GM19351 (cell line): ENCODE measurements at regions not wholly inside any gene's neighbourhood (a gene's known extent, or its start where the extent isn't known, plus 50 kb on each side); places are given as distances from the start of the nearest gene placed in this dataset.
"Not testable (repeated sequence)": the region's sequence is repeated elsewhere in the genome, so short reads cannot be mapped to it uniquely, and the experiment has no call there.

Source experiments
- ATAC-seq: cut with Tn5 transposase; IDR thresholded peaks from one replicate; pipeline ENCODE4 v1.9.1; 2021; ENCODE audit warnings: mild to moderate bottlenecking, moderate library complexity; ENCODE audit not compliant: unreplicated experiment

GRCh38 chr3:16768014-16768413 lies 116.7 kb upstream of the PLCL2 start:
- ATAC-seq = no peak

- ATAC-seq = no peak
Measured at GRCh38 chr3:16768956-16769355, 115.8 kb upstream of the PLCL2 start.

GRCh38 chr3:16769525-16769924 lies 115.2 kb upstream of the PLCL2 start:
- no peak for ATAC-seq

- no peak for ATAC-seq
Measured at GRCh38 chr3:16770021-16770420, 114.7 kb upstream of the PLCL2 start.

GRCh38 chr3:16770792-16771191 lies 114.0 kb upstream of the PLCL2 start:
- ATAC-seq = no peak

- ATAC-seq = not testable (repeated sequence)
Measured at GRCh38 chr3:16773594-16773993, 111.2 kb upstream of the PLCL2 start.

- not testable (repeated sequence) for ATAC-seq
Measured at GRCh38 chr3:16774536-16774935, 110.2 kb upstream of the PLCL2 start.

- ATAC-seq = no peak
Measured at GRCh38 chr3:16784973-16785372, 99.8 kb upstream of the PLCL2 start.

GRCh38 chr3:16785465-16785864 lies 99.3 kb upstream of the PLCL2 start:
- no peak for ATAC-seq

- peak; percentile 50 for ATAC-seq
Measured at GRCh38 chr3:16788440-16789056, 96.2 kb upstream of the PLCL2 start.

- ATAC-seq = no peak
Measured at GRCh38 chr3:16789344-16790120, 95.2 kb upstream of the PLCL2 start.

- no peak for ATAC-seq
Measured at GRCh38 chr3:16790432-16791400, 94.0 kb upstream of the PLCL2 start.

GRCh38 chr3:16793321-16793720 lies 91.4 kb upstream of the PLCL2 start:
- ATAC-seq = no peak

- ATAC-seq = no peak
Measured at GRCh38 chr3:16794257-16794656, 90.5 kb upstream of the PLCL2 start.

- ATAC-seq = no peak
Measured at GRCh38 chr3:16795581-16795980, 89.2 kb upstream of the PLCL2 start.

GRCh38 chr3:16797831-16798230 lies 86.9 kb upstream of the PLCL2 start:
- no peak for ATAC-seq

GRCh38 chr3:16798738-16799137 lies 86.0 kb upstream of the PLCL2 start:
- no peak for ATAC-seq

GRCh38 chr3:16800361-16800760 lies 84.4 kb upstream of the PLCL2 start:
- no peak for ATAC-seq

- peak; percentile 35 for ATAC-seq
Measured at GRCh38 chr3:16801223-16801622, 83.5 kb upstream of the PLCL2 start.

GRCh38 chr3:16801698-16802097 lies 83.1 kb upstream of the PLCL2 start:
- ATAC-seq = peak; percentile 39

- peak; percentile 82 for ATAC-seq
Measured at GRCh38 chr3:16802389-16802788, 82.4 kb upstream of the PLCL2 start.
